IPS DF 6.9 (cell line): ENCODE measurements at regions not wholly inside any gene's neighbourhood (a gene's known extent, or its start where the extent isn't known, plus 50 kb on each side); places are given as distances from the start of the nearest gene placed in this dataset.

Experiments
- DNase-seq: peaks from one replicate; pipeline ENCODE4 v3.0.0-alpha.2; 2013; ENCODE audit warnings: low read depth, low spot score
- H3K27ac ChIP-seq: one replicate; pipeline ENCODE4 v1.5.1; 2013; ENCODE audit warnings: low read length, control low read depth
- H3K27me3 ChIP-seq: 2 replicates; pipeline ENCODE4 v1.6.1; 2013; ENCODE audit warnings: mild to moderate bottlenecking, low read length; ENCODE audit not compliant: control insufficient read depth, insufficient read depth
- H3K36me3 ChIP-seq: 2 replicates; pipeline ENCODE4 v1.6.1; 2013; ENCODE audit warnings: low read length; ENCODE audit not compliant: control insufficient read depth, insufficient read depth
- H3K4me1 ChIP-seq: 2 replicates; pipeline ENCODE4 v1.6.1; 2013; ENCODE audit warnings: low read length; ENCODE audit not compliant: control insufficient read depth, insufficient read depth
- H3K4me3 ChIP-seq: 2 replicates; pipeline ENCODE4 v1.5.1; 2013; ENCODE audit warnings: mild to moderate bottlenecking, low read length
- H3K9me3 ChIP-seq: 2 replicates; pipeline ENCODE4 v1.6.1; 2013; ENCODE audit warnings: low read length, inconsistent platforms; ENCODE audit not compliant: control insufficient read depth, insufficient read depth
- WGBS: extraction: QIAGEN DNeasy Blood & Tissue Kit; methylation state at CpG from one replicate; pipeline ENCODE4 v1.1.7; 2013; ENCODE audit warnings: mixed read lengths, missing lambda C conversion rate; ENCODE audit not compliant: insufficient read length, insufficient coverage; 5-methylcytosine and 5-hydroxymethylcytosine counted together

DNA sequence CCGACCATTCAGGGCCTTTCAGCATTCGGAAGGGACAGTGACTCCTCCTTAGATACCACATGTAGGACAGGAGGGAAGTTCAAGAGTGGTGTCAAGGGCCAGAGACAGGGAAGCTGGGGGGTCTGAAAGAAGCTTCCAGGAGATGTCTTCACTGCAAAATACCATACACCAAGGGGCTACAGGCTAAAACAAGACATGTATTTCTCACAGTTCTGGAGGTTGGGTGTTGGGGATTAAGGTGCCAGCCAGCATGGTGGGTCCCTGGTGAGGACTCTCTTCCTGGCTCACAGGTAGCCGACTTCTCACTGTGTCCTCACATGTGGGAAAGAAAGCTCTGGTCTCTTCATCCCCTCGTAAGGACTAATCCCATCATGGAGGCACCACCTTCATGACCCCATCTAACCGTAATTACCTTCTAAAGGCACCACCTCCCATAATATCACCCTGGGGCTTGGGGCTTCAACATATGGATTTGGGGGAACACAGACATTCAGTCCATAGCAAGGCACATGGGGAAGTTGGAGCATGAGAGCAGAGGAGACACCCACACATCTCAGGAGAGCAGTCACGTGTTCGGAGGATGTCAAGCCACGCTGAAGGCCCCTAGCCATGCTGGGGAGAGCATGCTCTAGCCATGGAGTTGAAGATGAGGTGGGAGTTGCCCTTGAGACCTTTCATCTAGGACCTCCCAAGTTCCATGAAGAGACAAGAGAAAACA lies 73.9 kb upstream of the GDF10 start:
- Histone ChIP-seq H3K4me1 (no peaks in the 10 kb centered on the region), H3K27me3 (no peaks in the 10 kb centered on the region), H3K27ac (no peak overlapping the region), H3K36me3 (no peaks in the 10 kb centered on the region), H3K4me3 (no peak overlapping the region), H3K9me3 (no peaks in the 10 kb centered on the region)
- WGBS, result no CpG with 5 or more reads among the region's 8 CpGs
- no peak for DNase-seq

DNA sequence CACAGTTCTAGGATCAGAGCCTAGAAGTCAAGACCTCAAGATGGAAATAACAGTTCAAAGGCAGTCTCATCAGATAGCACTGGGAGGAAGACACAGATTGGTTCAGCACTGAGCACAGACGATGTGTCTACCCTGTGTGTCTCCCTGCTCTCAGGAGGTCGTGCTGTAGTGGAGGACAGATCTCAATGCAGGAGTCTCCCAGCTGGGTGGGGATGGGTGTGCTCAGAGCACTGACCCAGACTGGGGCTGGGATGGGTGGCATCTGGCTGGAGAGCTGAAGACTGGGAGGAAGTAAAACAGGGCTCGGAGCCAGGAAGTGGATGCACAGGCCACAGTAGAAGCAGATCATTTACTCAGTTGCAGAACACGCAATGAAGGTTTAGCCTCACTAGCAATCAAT lies 69.5 kb upstream of the GDF10 start:
- no peaks in the 10 kb centered on the region for H3K9me3 ChIP-seq

DNA sequence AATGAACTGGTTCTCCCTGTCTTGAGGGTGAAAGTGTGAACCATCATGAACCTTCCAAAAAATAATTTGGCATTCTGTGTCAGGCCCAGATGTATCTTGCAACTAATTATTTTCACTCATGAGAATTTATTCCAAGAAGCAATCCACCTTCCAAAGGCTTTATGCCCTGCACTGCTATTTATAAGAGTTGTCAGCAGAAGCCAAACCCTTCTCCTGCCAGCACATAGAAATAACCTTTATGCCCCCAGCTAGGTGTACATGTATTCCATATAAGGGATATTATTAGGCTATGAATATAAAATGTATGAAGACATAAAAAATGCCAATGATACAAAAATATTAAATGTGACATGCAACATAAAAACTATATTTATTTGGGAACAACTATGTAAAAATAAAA lies 69.0 kb upstream of the GDF10 start:
- Histone ChIP-seq H3K27me3 (no peaks in the 10 kb centered on the region), H3K36me3 (no peaks in the 10 kb centered on the region), H3K4me1 (no peaks in the 10 kb centered on the region), H3K4me3 (no peak overlapping the region), H3K27ac (no peak overlapping the region), H3K9me3 (no peaks in the 10 kb centered on the region)
- DNase-seq, result no peak

More for the DNA sequence above, 69.5 kb upstream of the GDF10 start:
- no peak for DNase-seq
- H3K4me1 ChIP-seq, result no peaks in the 10 kb centered on the region
- no peak overlapping the region for H3K27ac ChIP-seq
- H3K27me3 ChIP-seq, result no peaks in the 10 kb centered on the region
- WGBS, result no CpG with 5 or more reads among the region's 4 CpGs
- no peaks in the 10 kb centered on the region for H3K36me3 ChIP-seq
- H3K4me3 ChIP-seq, result no peak overlapping the region

GRCh38 chr10:47231414-47231813 lies 68.6 kb upstream of the GDF10 start:
- H3K27ac ChIP-seq, result no peak overlapping the region

GRCh38 chr10:47233631-47234030 lies 66.4 kb upstream of the GDF10 start:
- H3K4me1 ChIP-seq, result no peaks in the 10 kb centered on the region
- H3K27ac ChIP-seq, result no peak overlapping the region
- H3K27me3 ChIP-seq, result no peaks in the 10 kb centered on the region
- H3K4me3 ChIP-seq, result no peak overlapping the region
- no peaks in the 10 kb centered on the region for H3K36me3 ChIP-seq
- H3K9me3 ChIP-seq, result no peaks in the 10 kb centered on the region
- no peak for DNase-seq

More at GRCh38 chr10:47231414-47231813, 68.6 kb upstream of the GDF10 start:
- Histone ChIP-seq H3K4me1 (no peaks in the 10 kb centered on the region), H3K9me3 (no peaks in the 10 kb centered on the region), H3K36me3 (no peaks in the 10 kb centered on the region), H3K27me3 (no peaks in the 10 kb centered on the region), H3K4me3 (no peak overlapping the region)
- DNase-seq, result no peak
- WGBS, result no CpG with 5 or more reads among the region's 2 CpGs

GRCh38 chr10:47235484-47235883 lies 64.5 kb upstream of the GDF10 start:
- H3K4me3 ChIP-seq, result no peak overlapping the region
- no peaks in the 10 kb centered on the region for H3K36me3 ChIP-seq
- no peaks in the 10 kb centered on the region for H3K4me1 ChIP-seq
- H3K27ac ChIP-seq, result no peak overlapping the region
- WGBS, result no CpG with 5 or more reads among the region's 1 CpG
- no peak for DNase-seq
- no peaks in the 10 kb centered on the region for H3K9me3 ChIP-seq
- no peaks in the 10 kb centered on the region for H3K27me3 ChIP-seq

DNA sequence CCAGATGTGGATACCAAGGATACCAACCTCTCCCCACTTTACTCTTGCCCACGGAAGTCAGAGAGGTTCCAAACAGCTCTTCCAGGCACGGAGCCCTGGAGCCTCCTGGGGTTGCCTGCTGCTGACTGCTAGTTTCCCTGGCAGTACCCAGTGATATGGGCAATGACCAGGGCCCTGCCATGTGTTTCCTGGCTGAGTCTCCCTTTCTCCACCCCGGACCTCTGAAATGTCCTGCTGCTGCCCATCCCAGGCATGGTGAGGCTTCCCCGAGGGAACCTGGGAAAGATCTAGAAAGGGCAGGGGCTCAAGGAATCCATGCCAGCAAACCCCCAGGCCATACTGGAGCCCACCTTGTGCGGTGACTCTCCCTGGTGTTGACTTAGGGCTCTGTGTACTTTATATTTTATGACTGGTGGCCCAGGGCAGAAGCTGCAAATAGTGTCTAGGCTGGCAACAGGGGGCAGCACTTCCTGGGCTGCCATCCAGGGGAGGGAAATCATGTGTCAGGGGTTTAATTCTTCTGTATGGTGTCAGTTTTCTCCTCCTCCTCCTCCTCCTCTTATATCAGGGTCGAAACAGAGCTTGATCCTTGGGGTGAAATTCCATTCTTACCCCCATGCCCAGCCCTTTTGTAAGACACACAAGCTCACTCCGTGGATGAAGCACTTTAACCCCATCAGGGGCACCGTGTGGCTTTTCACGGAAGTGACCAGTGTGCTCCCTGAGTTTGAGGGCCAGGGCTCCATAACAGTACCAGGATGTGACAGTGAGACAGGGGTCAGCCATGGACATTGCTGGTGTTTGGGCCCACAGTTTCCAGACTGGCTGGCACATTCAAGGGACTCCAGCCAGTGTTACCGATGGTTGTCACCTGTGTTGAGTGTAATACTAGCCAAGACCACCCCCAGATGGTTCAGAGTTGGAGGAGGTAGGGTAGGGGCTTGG lies 62.4 kb upstream of the GDF10 start:
- no peaks in the 10 kb centered on the region for H3K27me3 ChIP-seq
- no peaks in the 10 kb centered on the region for H3K4me1 ChIP-seq
- H3K36me3 ChIP-seq, result no peaks in the 10 kb centered on the region
- no peak overlapping the region for H3K27ac ChIP-seq
- DNase-seq, result no peak
- H3K9me3 ChIP-seq, result no peaks in the 10 kb centered on the region
- no CpG with 5 or more reads among the region's 10 CpGs for WGBS
- no peak overlapping the region for H3K4me3 ChIP-seq

GRCh38 chr10:47238331-47239095 lies 61.5 kb upstream of the GDF10 start:
- no CpG with 5 or more reads among the region's 7 CpGs for WGBS
- DNase-seq, result no peak
- H3K9me3 ChIP-seq, result no peaks in the 10 kb centered on the region

DNA sequence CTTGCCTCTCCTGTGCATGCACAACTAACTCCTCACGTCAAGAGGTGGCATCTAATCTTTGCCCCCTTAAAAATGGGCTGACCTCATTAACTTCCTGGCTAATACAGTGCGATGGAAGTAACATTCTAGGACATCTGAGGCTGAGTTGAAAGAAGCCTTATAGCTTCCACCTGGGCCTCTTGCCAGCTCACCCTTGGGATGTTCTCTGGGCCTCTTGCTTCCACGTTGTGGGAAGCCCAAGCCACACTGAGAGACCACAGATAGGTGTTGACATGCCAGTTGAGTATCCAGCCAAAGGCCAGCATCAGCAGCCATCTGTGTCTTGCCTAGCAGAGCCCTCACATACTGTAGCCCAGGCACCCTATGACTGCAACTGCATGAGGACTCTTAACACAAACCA lies 60.8 kb upstream of the GDF10 start:
- Histone ChIP-seq H3K4me1 (no peaks in the 10 kb centered on the region), H3K27ac (no peak overlapping the region), H3K36me3 (no peaks in the 10 kb centered on the region), H3K9me3 (no peaks in the 10 kb centered on the region), H3K4me3 (no peak overlapping the region), H3K27me3 (no peaks in the 10 kb centered on the region)
- no peak for DNase-seq
- WGBS, result no CpG with 5 or more reads among the region's 3 CpGs

More at GRCh38 chr10:47238331-47239095, 61.5 kb upstream of the GDF10 start:
- H3K27me3 ChIP-seq, result no peaks in the 10 kb centered on the region
- no peak overlapping the region for H3K4me3 ChIP-seq
- H3K27ac ChIP-seq, result no peak overlapping the region
- no peaks in the 10 kb centered on the region for H3K36me3 ChIP-seq
- H3K4me1 ChIP-seq, result no peaks in the 10 kb centered on the region

DNA sequence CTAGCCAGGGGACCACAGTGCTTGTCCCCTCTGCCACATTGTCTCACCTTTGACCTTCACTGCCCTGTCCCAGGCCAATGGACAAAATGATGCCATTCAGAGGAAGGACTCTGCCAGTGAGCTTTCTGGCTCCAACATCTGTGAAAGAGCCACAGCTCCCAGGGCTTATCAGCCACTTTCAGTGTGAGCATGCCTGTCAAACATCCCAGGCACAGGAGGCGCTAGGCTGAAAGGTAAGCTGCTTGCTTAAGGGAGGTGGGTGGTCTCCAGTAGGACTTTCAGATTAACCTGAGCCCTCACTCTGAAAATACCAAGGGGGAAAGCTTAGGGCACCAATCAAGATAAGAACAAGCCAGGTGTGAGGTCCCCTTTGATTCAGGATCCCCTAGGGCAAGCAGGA lies 59.8 kb upstream of the GDF10 start:
- no peaks in the 10 kb centered on the region for H3K36me3 ChIP-seq
- H3K27me3 ChIP-seq, result no peaks in the 10 kb centered on the region
- H3K9me3 ChIP-seq, result no peaks in the 10 kb centered on the region
- H3K4me3 ChIP-seq, result no peak overlapping the region
- no peaks in the 10 kb centered on the region for H3K4me1 ChIP-seq
- H3K27ac ChIP-seq, result no peak overlapping the region
- no CpG with 5 or more reads among the region's 1 CpG for WGBS
- DNase-seq, result no peak
